PFSK-1 (cell line): ENCODE measurements at regions not wholly inside any gene's neighbourhood (a gene's known extent, or its start where the extent isn't known, plus 50 kb on each side); places are given as distances from the start of the nearest gene placed in this dataset.

Experiments
- FOXP2 ChIP-seq: optimal IDR thresholded peaks from 2 replicates; pipeline ENCODE3; 2011; ENCODE audit warnings: borderline replicate concordance, control low read depth, inconsistent platforms; ENCODE audit not compliant: insufficient read depth; ENCODE audit errors: extremely low read length, extremely low read depth
- POLR2AphosphoS5 ChIP-seq: IDR thresholded peaks from 2 replicates; pipeline ENCODE4 v1.6.1; 2012; ENCODE audit warnings: low read depth, mild to moderate bottlenecking, control low read depth, low read length, moderate library complexity
- REST ChIP-seq, 2 experiments: IDR thresholded peaks; 2 replicates each; pipeline versions ENCODE4 v1.6.1 to v1.8.0; 2011 to 2012; ENCODE audit warnings: low read depth in 2 of 2, low read length in 2 of 2, control low read depth in 1 of 2, inconsistent platforms in 1 of 2, mild to moderate bottlenecking in 1 of 2, moderate library complexity in 1 of 2; ENCODE audit not compliant: insufficient read depth in 1 of 2
- SIN3A ChIP-seq: IDR thresholded peaks from 2 replicates; pipeline ENCODE4 v1.6.1; 2012; ENCODE audit warnings: mild to moderate bottlenecking, low read length, moderate library complexity, borderline replicate concordance; ENCODE audit not compliant: insufficient read depth
- TAF1 ChIP-seq: IDR thresholded peaks from 2 replicates; pipeline ENCODE4 v1.6.1; 2012; ENCODE audit warnings: low read length, control low read depth, borderline replicate concordance; ENCODE audit not compliant: insufficient read depth

- TF ChIP-seq POLR2AphosphoS5 (no peak), FOXP2 (no peak), SIN3A (no peak), TAF1 (no peak), REST (IDR thresholded peaks at IDR 0.05; ENCODE audit: insufficient read depth in 1 of 2, low read depth in 2 of 2, low read length in 2 of 2) (no peak)
Measured at GRCh38 chr5:32521481-32521880, 63.9 kb upstream of the SUB1 start.

- TF ChIP-seq TAF1 (no peak), SIN3A (no peak), REST (IDR thresholded peaks at IDR 0.05; ENCODE audit: insufficient read depth in 1 of 2, low read depth in 2 of 2, low read length in 2 of 2) (no peak), FOXP2 (no peak), POLR2AphosphoS5 (no peak)
Measured at GRCh38 chr5:32520972-32521371, 64.4 kb upstream of the SUB1 start.

- no peak for TF ChIP-seq TAF1
- no peak for TF ChIP-seq POLR2AphosphoS5
- no peak for TF ChIP-seq SIN3A
- TF ChIP-seq REST (IDR thresholded peaks at IDR 0.05; ENCODE audit: insufficient read depth in 1 of 2, low read depth in 2 of 2, low read length in 2 of 2) = no peak
- TF ChIP-seq FOXP2 = no peak
Measured at GRCh38 chr5:32520356-32520755, 65.0 kb upstream of the SUB1 start.

GRCh38 chr5:32519508-32519907 lies 65.8 kb upstream of the SUB1 start:
- TF ChIP-seq REST (IDR thresholded peaks at IDR 0.05; ENCODE audit: insufficient read depth in 1 of 2, low read depth in 2 of 2, low read length in 2 of 2) = no peak
- no peak for TF ChIP-seq TAF1
- TF ChIP-seq POLR2AphosphoS5 = no peak
- no peak for TF ChIP-seq SIN3A
- TF ChIP-seq FOXP2 = no peak

GRCh38 chr5:32514806-32515205 lies 70.3 kb upstream of the ZFR start:
- TF ChIP-seq FOXP2 = no peak
- no peak for TF ChIP-seq REST (IDR thresholded peaks at IDR 0.05; ENCODE audit: insufficient read depth in 1 of 2, low read depth in 2 of 2, low read length in 2 of 2)
- TF ChIP-seq POLR2AphosphoS5 = no peak
- no peak for TF ChIP-seq TAF1
- no peak for TF ChIP-seq SIN3A
